Upper lobe of left lung (tissue), 4 donors: ENCODE measurements at regions not wholly inside any gene's neighbourhood (a gene's known extent, or its start where the extent isn't known, plus 50 kb on each side); places are given as distances from the start of the nearest gene placed in this dataset.

ENCODE experiments used
- CTCF ChIP-seq, 6 experiments: fragments of 450-650 bp in 4 of 6; fragments of 200-600 bp in 2 of 6; sonication (generic) in 2 of 6; IDR thresholded peaks; one replicate each; pipeline ENCODE4 v1.5.1; 2016 to 2019; ENCODE audit warnings: antibody characterized with exemption in 6 of 6
- POLR2A ChIP-seq, 4 donors: fragments of 450-650 bp; IDR thresholded peaks; one replicate each; pipeline ENCODE4 v1.5.1; 2016 to 2017; ENCODE audit warnings: antibody characterized with exemption in 4 of 4, mild to moderate bottlenecking in 2 of 4

GRCh38 chr3:80470433-80470832, 702.6 kb upstream of the ROBO1 start:
- no peak for TF ChIP-seq CTCF (IDR thresholded peaks at IDR 0.05)
- TF ChIP-seq POLR2A (IDR thresholded peaks at IDR 0.05) = no peak
